ENCODE measurements at regions not wholly inside any gene's neighbourhood (a gene's known extent, or its start where the extent isn't known, plus 50 kb on each side); places are given as distances from the start of the nearest gene placed in this dataset.

- DNase-seq = no peak
Measured at GRCh38 chr7:123401295-123401694, 133.1 kb downstream of the IQUB start.

- DNase-seq = no peak
Measured at GRCh38 chr7:123400196-123400595, 134.2 kb downstream of the IQUB start.

GRCh38 chr7:123398921-123399320 lies 135.5 kb downstream of the IQUB start:
- no peak for DNase-seq

GRCh38 chr7:123397746-123398338 lies 136.6 kb downstream of the IQUB start:
- no peak for DNase-seq

- no peak for DNase-seq
Measured at GRCh38 chr7:123393623-123394022, 140.8 kb downstream of the IQUB start.

- no peak for DNase-seq
Measured at GRCh38 chr7:123372368-123372767, 162.0 kb downstream of the IQUB start.

GRCh38 chr7:123367484-123368122 lies 166.8 kb downstream of the IQUB start:
- peak in 1 of 2 experiments; percentile 30 for DNase-seq

- no peak for DNase-seq
Measured at GRCh38 chr7:123367031-123367430, 167.3 kb upstream of the SLC13A1 start.

- no peak for DNase-seq
Measured at GRCh38 chr7:123366626-123367025, 166.9 kb upstream of the SLC13A1 start.

- no peak for DNase-seq
Measured at GRCh38 chr7:123360631-123361030, 160.9 kb upstream of the SLC13A1 start.

GRCh38 chr7:123355576-123356190 lies 155.9 kb upstream of the SLC13A1 start:
- no peak for DNase-seq

GRCh38 chr7:123352973-123353372 lies 153.2 kb upstream of the SLC13A1 start:
- DNase-seq = no peak

- DNase-seq = no peak
Measured at GRCh38 chr7:123351516-123352505, 152.0 kb upstream of the SLC13A1 start.

- no peak for DNase-seq
Measured at GRCh38 chr7:123351027-123351426, 151.3 kb upstream of the SLC13A1 start.

- DNase-seq = no peak
Measured at GRCh38 chr7:123348690-123349089, 148.9 kb upstream of the SLC13A1 start.

GRCh38 chr7:123346766-123347165 lies 147.0 kb upstream of the SLC13A1 start:
- DNase-seq = no peak

- DNase-seq = no peak
Measured at GRCh38 chr7:123343611-123344010, 143.8 kb upstream of the SLC13A1 start.

- DNase-seq = no peak
Measured at GRCh38 chr7:123341102-123341501, 141.3 kb upstream of the SLC13A1 start.

- DNase-seq = no peak
Measured at GRCh38 chr7:123338688-123339087, 138.9 kb upstream of the SLC13A1 start.

- no peak for DNase-seq
Measured at GRCh38 chr7:123329988-123330643, 130.3 kb upstream of the SLC13A1 start.

- DNase-seq = no peak
Measured at GRCh38 chr7:123327661-123328060, 127.9 kb upstream of the SLC13A1 start.

- no peak for DNase-seq
Measured at GRCh38 chr7:123324283-123324682, 124.5 kb upstream of the SLC13A1 start.

GRCh38 chr7:123323689-123324088 lies 123.9 kb upstream of the SLC13A1 start:
- no peak for DNase-seq

All from SW 1271 (cell line).